ENCODE measurements at regions not wholly inside any gene's neighbourhood (a gene's known extent, or its start where the extent isn't known, plus 50 kb on each side); places are given as distances from the start of the nearest gene placed in this dataset.
"Not testable (repeated sequence)": the region's sequence is repeated elsewhere in the genome, so short reads cannot be mapped to it uniquely, and the experiment has no call there.

- intact Hi-C loops (cut with DNase I): no loop called here
- no peaks in the 10 kb centered on the region for H3K36me3 ChIP-seq (replicated peaks in 1 of 2; ENCODE audit: insufficient read depth in 1 of 2, low read depth in 2 of 2)
- no peaks in the 10 kb centered on the region for H3K9me3 ChIP-seq
- no peaks in the 10 kb centered on the region for H3K27me3 ChIP-seq
- TF ChIP-seq POLR2A (IDR thresholded peaks at IDR 0.05) (no peak), CTCF (IDR thresholded peaks at IDR 0.05) (no peak)
- ATAC-seq (no peak), DNase-seq (no peak)
- no peaks in the 10 kb centered on the region for H3K4me1 ChIP-seq
- H3K4me3 ChIP-seq: no peak overlapping the region
- H3K27ac ChIP-seq: no peak overlapping the region
- 40 to 82% methylated on average over 2 to 13 of the region's 13 CpGs for WGBS, 2 donors
Measured at GRCh38 chr16:88200896-88201185, 181.9 kb upstream of the ZNF469 start.

- DNase-seq; H3K4me1 ChIP-seq; H3K27me3 ChIP-seq; H3K36me3 ChIP-seq (replicated peaks in 1 of 2; ENCODE audit: insufficient read depth in 1 of 2, low read depth in 2 of 2); ATAC-seq; intact Hi-C loops (cut with DNase I); H3K4me3 ChIP-seq; H3K27ac ChIP-seq; H3K9me3 ChIP-seq: not testable (repeated sequence)
- 56 to 68% methylated on average over 4 to 8 of the region's 9 CpGs for WGBS, 2 donors
Measured at GRCh38 chr16:88201611-88202010, 181.1 kb upstream of the ZNF469 start.

GRCh38 chr16:88202207-88202745, 180.5 kb upstream of the ZNF469 start:
- TF ChIP-seq POLR2A (IDR thresholded peaks at IDR 0.05): no peak
- TF ChIP-seq CTCF (IDR thresholded peaks at IDR 0.05): no peak
- intact Hi-C loops (cut with DNase I): no loop called here
- H3K27ac ChIP-seq: no peak overlapping the region

GRCh38 chr16:88202856-88203681, 179.7 kb upstream of the ZNF469 start:
- H3K27me3 ChIP-seq; H3K4me3 ChIP-seq; H3K36me3 ChIP-seq (replicated peaks in 1 of 2; ENCODE audit: insufficient read depth in 1 of 2, low read depth in 2 of 2); H3K4me1 ChIP-seq; DNase-seq; H3K9me3 ChIP-seq; intact Hi-C loops (cut with DNase I); ATAC-seq; H3K27ac ChIP-seq: not testable (repeated sequence)
- WGBS, 2 donors: 66 to 74% methylated on average over 14 to 29 of the region's 37 CpGs

More at GRCh38 chr16:88202207-88202745, 180.5 kb upstream of the ZNF469 start:
- ATAC-seq: no peak
- H3K4me3 ChIP-seq: no peak overlapping the region
- DNase-seq: no peak
- H3K36me3 ChIP-seq (replicated peaks in 1 of 2; ENCODE audit: insufficient read depth in 1 of 2, low read depth in 2 of 2): no peaks in the 10 kb centered on the region
- 47 to 65% methylated on average over 7 to 13 of the region's 13 CpGs for WGBS, 2 donors
- H3K9me3 ChIP-seq: no peaks in the 10 kb centered on the region
- H3K27me3 ChIP-seq: no peaks in the 10 kb centered on the region
- no peaks in the 10 kb centered on the region for H3K4me1 ChIP-seq

- ATAC-seq; intact Hi-C loops (cut with DNase I); H3K27me3 ChIP-seq; H3K4me3 ChIP-seq; H3K36me3 ChIP-seq (replicated peaks in 1 of 2; ENCODE audit: insufficient read depth in 1 of 2, low read depth in 2 of 2); H3K27ac ChIP-seq; DNase-seq; H3K4me1 ChIP-seq; H3K9me3 ChIP-seq: not testable (repeated sequence)
- WGBS, 2 donors: 68 to 81% methylated on average over 12 to 37 of the region's 37 CpGs
Measured at GRCh38 chr16:88204131-88205110, 178.3 kb upstream of the ZNF469 start.

GRCh38 chr16:88205482-88205881, 177.3 kb upstream of the ZNF469 start:
- intact Hi-C loops (cut with DNase I); H3K36me3 ChIP-seq (replicated peaks in 1 of 2; ENCODE audit: insufficient read depth in 1 of 2, low read depth in 2 of 2): not testable (repeated sequence)
- WGBS, 2 donors: 70 to 82% methylated on average over 17 of the region's 17 CpGs

GRCh38 chr16:88206006-88206405, 176.8 kb upstream of the ZNF469 start:
- ATAC-seq; H3K27me3 ChIP-seq; H3K27ac ChIP-seq; H3K4me1 ChIP-seq; intact Hi-C loops (cut with DNase I); H3K36me3 ChIP-seq (replicated peaks in 1 of 2; ENCODE audit: insufficient read depth in 1 of 2, low read depth in 2 of 2); H3K9me3 ChIP-seq; H3K4me3 ChIP-seq; DNase-seq: not testable (repeated sequence)
- 81 to 85% methylated on average over 6 to 11 of the region's 16 CpGs for WGBS, 2 donors

More at GRCh38 chr16:88205482-88205881, 177.3 kb upstream of the ZNF469 start:
- not testable (repeated sequence) for H3K4me3 ChIP-seq, H3K4me1 ChIP-seq, ATAC-seq, H3K27me3 ChIP-seq, H3K27ac ChIP-seq, H3K9me3 ChIP-seq, DNase-seq

- H3K4me1 ChIP-seq; ATAC-seq; H3K27ac ChIP-seq; H3K36me3 ChIP-seq (replicated peaks in 1 of 2; ENCODE audit: insufficient read depth in 1 of 2, low read depth in 2 of 2); H3K9me3 ChIP-seq; H3K27me3 ChIP-seq; DNase-seq; intact Hi-C loops (cut with DNase I); H3K4me3 ChIP-seq: not testable (repeated sequence)
- 79 to 83% methylated on average over 6 to 7 of the region's 22 CpGs for WGBS, 2 donors
Measured at GRCh38 chr16:88206516-88206915, 176.2 kb upstream of the ZNF469 start.
